Inferior parietal cortex (tissue), 1 donor: ENCODE measurements at regions not wholly inside any gene's neighbourhood (a gene's known extent, or its start where the extent isn't known, plus 50 kb on each side); places are given as distances from the start of the nearest gene placed in this dataset.

ENCODE experiments used
- DNase-seq: peaks from one replicate; pipeline ENCODE4 v3.0.0-alpha.2; 2016; ENCODE audit errors: extremely low spot score

- DNase-seq = no peak
Observed at GRCh38 chr7:106196460-106197021, 84.4 kb upstream of the SYPL1 start.

DNA sequence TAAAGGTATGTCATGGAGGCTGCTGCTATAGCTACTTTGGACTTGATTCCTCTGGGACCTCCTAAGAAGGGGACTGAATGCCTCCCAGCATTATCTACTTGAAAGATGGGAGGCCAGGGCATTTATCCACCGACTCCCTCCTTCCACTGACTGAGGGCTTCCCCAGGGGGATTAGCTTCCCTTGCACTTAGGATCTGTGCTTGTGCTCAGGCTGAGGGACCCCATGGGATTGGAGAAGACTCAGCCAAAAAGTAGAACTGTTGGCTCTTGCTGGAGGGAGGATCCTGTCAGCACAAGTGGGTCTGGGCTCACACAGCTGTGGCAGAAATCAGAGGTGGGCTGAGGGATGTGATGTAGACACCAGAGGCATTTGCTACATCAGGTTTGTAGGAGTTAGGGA is 81.5 kb upstream of the SYPL1 start:
- no peak for DNase-seq

DNA sequence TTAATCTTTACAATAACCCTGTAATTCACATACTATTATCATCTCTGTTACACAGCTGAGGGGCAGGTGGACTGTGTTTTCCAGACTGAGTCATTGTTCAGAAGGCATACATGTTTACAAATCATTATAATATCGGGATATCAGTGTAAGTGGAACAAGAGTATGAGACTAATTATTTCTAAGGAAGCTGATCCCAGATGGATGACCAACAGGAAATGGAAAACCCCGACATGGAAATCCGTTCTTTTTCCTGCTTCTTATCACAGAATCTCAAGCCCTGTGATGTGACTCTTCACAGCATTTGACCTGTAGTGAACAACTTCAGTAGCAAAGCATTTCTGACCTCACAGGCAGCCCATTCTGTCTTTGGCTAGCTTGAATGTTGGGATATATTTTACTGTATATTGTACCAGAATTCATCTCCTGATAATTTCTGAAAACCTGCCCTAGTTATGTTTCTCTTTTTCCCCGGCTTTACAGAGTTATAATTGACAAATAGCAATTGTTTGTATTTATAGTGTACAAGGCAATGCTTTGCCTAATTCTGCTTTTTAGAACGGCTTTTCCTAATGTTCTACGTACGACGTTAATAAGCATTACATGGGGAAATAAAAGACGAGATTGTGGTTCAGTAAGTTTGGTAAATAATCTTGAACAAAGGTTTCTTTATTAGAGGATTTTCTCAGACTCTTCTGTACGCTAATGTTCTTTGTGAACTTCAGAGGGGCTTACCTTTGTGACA is 78.6 kb upstream of the SYPL1 start:
- DNase-seq = no peak

- DNase-seq = no peak
Observed at GRCh38 chr7:106187613-106188350, 75.7 kb upstream of the SYPL1 start.

DNA sequence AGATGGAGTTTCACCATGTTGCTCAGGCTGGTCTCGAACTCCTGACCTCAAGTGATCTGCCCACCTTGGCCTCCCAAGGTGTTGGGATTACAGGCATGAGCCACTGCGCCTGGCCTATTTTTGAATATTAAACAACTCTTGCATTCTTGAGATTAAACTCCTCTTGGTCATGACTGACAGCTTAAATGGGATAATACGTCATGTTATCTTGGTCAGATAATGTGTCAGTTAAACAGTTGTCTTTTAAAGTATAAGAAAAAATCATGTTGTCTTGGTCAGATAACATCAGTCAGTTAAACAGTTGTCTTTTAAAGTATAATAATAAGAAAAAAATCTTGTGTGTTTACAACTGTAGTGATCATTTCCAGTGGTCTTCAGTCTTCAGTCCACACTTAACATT is 73.6 kb upstream of the SYPL1 start:
- no peak for DNase-seq

DNA sequence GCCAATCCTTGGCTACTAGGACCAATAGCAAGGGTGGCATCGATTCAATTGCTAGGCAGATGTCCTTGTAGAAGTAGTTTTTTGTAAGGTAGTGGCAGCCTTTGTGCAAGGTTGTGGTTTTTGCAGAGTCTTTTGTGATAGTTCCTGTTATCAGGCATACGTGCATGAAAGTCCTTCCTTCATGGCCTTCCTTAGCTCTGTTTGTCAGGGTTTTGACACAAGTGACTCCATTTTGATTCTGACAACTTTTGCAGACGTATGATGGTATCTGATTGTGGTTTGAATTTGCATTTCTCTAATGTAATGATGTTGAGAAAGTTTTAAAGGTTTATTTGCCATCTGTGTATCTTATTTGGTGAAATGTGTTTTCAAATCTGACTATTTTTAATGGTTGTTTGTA is 71.8 kb upstream of the SYPL1 start:
- no peak for DNase-seq

GRCh38 chr7:106182904-106183303 is 70.8 kb upstream of the SYPL1 start:
- no peak for DNase-seq

GRCh38 chr7:106181658-106182265 is 69.7 kb upstream of the SYPL1 start:
- no peak for DNase-seq

DNA sequence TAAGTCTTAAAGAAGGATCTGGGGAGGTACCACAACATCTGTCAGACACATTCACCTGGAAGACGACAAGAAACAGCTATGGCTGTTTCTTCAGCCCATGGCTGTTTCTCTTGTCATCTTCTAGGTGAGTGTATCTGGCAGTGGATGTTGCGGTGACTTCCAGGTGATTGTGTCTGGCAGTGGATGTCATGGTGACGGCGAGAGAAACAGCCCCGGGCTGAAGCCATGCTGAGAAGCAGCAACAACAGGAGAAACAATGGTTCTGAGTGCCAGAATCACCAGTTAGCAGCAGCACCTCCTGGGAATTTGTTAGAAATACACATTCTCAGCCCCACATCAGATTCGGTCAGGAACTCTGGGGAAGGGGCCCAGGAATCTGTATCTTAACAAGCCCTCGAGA is 68.6 kb upstream of the SYPL1 start:
- no peak for DNase-seq

- DNase-seq = no peak
Observed at GRCh38 chr7:106179256-106179655, 67.1 kb upstream of the SYPL1 start.

GRCh38 chr7:106178593-106179134 is 66.6 kb upstream of the SYPL1 start:
- no peak for DNase-seq

GRCh38 chr7:106177738-106178592 is 65.9 kb upstream of the SYPL1 start:
- DNase-seq = no peak

GRCh38 chr7:106177300-106177690 is 65.2 kb upstream of the SYPL1 start:
- DNase-seq = no peak

DNA sequence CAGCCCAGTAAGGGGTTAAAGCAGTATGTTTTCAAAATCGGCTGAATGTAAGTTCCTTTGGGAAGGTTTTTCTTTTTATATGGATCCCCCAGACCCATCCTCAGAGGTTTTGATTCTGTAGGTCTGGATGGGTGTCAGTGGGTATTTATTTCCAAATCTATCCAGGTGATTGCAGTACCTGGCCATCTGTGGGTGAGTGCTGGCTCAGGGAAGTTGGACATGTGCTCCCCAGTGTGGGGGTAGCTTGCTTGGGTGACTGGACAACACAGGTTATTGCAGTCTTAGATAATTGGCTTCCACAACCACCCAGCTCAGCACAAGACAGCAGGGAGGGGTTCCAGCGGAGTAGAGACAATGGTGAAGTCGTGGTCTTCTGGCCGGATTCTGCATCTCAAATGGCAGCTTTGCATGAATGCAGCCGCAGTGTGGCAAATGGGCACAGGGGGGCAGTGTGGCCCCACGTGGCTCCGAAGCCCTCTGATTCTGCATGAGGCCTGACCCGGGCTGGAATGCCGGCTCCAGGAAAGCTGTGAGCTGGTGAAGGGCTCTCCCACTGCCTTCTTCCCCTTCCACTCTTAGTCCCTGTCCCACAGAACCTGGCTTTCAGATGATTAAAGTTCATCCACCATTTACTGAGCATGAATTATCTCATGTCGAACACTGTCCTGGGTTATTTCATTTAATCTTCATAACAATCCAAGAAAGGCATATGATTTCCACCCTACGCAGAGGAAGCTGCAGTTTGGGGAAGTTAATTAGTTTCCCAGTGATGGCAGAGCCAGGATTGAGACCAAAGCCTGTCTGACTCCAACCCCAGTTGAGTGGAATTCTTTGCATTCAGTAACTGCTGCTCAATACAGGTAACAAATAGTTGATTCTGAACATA is 64.5 kb upstream of the SYPL1 start:
- peak; percentile 85 for DNase-seq

DNA sequence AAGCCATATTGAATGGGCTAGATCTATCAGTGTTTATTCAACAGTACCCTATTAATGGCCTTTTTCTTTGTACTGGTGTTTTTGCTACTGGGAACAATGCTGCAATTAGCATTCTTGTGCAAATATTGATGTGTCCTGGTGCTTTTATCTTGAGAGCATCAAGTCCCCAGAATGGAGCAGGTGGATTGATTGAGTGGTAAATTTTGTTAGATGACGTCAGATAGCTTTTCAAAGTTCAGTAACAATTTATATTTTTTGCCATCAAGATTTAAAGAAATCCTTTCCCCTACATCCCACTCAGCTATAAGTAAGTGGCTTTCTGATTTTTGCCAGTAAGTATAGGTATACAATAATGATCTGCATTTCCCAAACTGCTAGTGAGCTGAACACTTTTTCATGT is 63.4 kb upstream of the SYPL1 start:
- DNase-seq = no peak

DNA sequence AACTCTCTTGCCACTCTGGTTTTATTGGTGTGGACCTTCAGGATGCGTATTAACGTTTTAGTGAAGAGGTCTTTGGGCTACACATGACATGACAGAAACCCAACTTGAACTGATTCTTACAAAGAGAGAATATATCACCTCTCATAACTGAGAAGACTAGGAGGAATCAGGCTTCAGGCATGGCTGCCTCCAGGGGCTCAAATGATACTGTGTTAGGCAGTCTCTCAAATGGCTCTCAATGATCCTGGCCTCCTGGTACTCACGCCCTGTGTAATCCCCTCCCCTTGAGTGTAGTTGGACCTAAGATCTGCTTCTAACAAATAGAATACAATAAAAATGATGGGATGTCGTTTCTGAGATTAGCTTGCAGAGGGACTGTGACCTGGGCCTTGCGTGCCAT is 58.5 kb upstream of the SYPL1 start:
- no peak for DNase-seq

- peak; percentile 43 for DNase-seq
Observed at GRCh38 chr7:106169821-106170610, 57.9 kb upstream of the SYPL1 start.

GRCh38 chr7:106167439-106168136 is 55.5 kb upstream of the SYPL1 start:
- DNase-seq = no peak
